ENCODE measurements at regions not wholly inside any gene's neighbourhood (a gene's known extent, or its start where the extent isn't known, plus 50 kb on each side); places are given as distances from the start of the nearest gene placed in this dataset.
A peak's percentile ranks its signal among the peaks of the same experiment; 100 is the strongest.
"Not testable (repeated sequence)": the region's sequence is repeated elsewhere in the genome, so short reads cannot be mapped to it uniquely, and the experiment has no call there.

GRCh38 chr2:122034344-122034743, 278.9 kb downstream of the TSN start:
- H2AFZ ChIP-seq (ENCODE audit: low read length) = peak overlapping the region; percentile 59
- H3K23ac ChIP-seq (ENCODE audit: low read depth, low read length, poor library complexity) = no peak overlapping the region
- no peak overlapping the region for H3K4me3 ChIP-seq (ENCODE audit: low read length in 2 of 2)
- no peaks in the 10 kb centered on the region for H3K9me3 ChIP-seq (replicated peaks in 1 of 2; ENCODE audit: control insufficient read depth in 2 of 2, insufficient read depth in 1 of 2, low read depth in 1 of 2, low read length in 2 of 2)
- H2BK12ac ChIP-seq (ENCODE audit: low read length) = no peak overlapping the region
- no peaks in the 10 kb centered on the region for H3K27me3 ChIP-seq (ENCODE audit: control insufficient read depth in 3 of 3, insufficient read depth in 3 of 3, low read depth in 1 of 3, low read length in 3 of 3)
- no peak overlapping the region for H3K4ac ChIP-seq (ENCODE audit: low read length)
- no peak overlapping the region for H4K91ac ChIP-seq (ENCODE audit: low read depth, low read length, poor library complexity)
- H4K8ac ChIP-seq (ENCODE audit: low read depth, low read length) = no peak overlapping the region
- H3K36me3 ChIP-seq (replicated peaks in 1 of 2; ENCODE audit: control insufficient read depth in 2 of 2, insufficient read depth in 2 of 2, low read length in 2 of 2) = no peaks in the 10 kb centered on the region
- H3K4me1 ChIP-seq (ENCODE audit: control insufficient read depth in 2 of 2, insufficient read depth in 1 of 2, low read depth in 1 of 2, low read length in 2 of 2) = peaks cover 0 to 18% of the 10 kb centered on the region in 2 donors
- H2BK120ac ChIP-seq (ENCODE audit: low read depth, low read length) = no peak overlapping the region
- no peaks in the 10 kb centered on the region for H3K79me1 ChIP-seq (ENCODE audit: low read depth, low read length)
- no peak overlapping the region for H3K18ac ChIP-seq (ENCODE audit: low read length)
- no CpG with 5 or more reads among the region's 5 CpGs for WGBS, 2 donors (ENCODE audit: extremely low coverage in 2 of 2, insufficient read length in 2 of 2, insufficient replicate concordance in 1 of 2)
- no peak for DNase-seq (ENCODE audit: low spot score)
- H2BK5ac ChIP-seq (ENCODE audit: low read length) = no peak overlapping the region
- no peak overlapping the region for H2AK5ac ChIP-seq (ENCODE audit: low read depth, low read length)
- H3K4me2 ChIP-seq (ENCODE audit: insufficient read depth, low read length, poor library complexity, severe bottlenecking) = no peak overlapping the region
- peak overlapping the region; percentile 80 for H3K27ac ChIP-seq (replicated peaks; ENCODE audit: low read length)
- no peak overlapping the region for H2BK15ac ChIP-seq (ENCODE audit: low read length)
- H3K9ac ChIP-seq (ENCODE audit: low read depth, low read length, poor library complexity) = no peak overlapping the region
- no peak overlapping the region for H3K14ac ChIP-seq (ENCODE audit: low read length)

GRCh38 chr2:122034777-122035176, 279.3 kb downstream of the TSN start:
- WGBS, 2 donors (ENCODE audit: extremely low coverage in 2 of 2, insufficient read length in 2 of 2, insufficient replicate concordance in 1 of 2) = no CpG with 5 or more reads among the region's 4 CpGs
- Histone ChIP-seq H2BK12ac (ENCODE audit: low read length) (no peak overlapping the region), H2BK5ac (ENCODE audit: low read length) (no peak overlapping the region), H3K4me3 (ENCODE audit: low read length in 2 of 2) (no peak overlapping the region), H3K4ac (ENCODE audit: low read length) (no peak overlapping the region), H2AFZ (ENCODE audit: low read length) (peak overlapping the region; percentile 59), H2AK5ac (ENCODE audit: low read depth, low read length) (no peak overlapping the region), H3K27me3 (ENCODE audit: control insufficient read depth in 3 of 3, insufficient read depth in 3 of 3, low read depth in 1 of 3, low read length in 3 of 3) (no peaks in the 10 kb centered on the region), H3K79me1 (ENCODE audit: low read depth, low read length) (no peaks in the 10 kb centered on the region), H3K18ac (ENCODE audit: low read length) (no peak overlapping the region), H3K36me3 (replicated peaks in 1 of 2; ENCODE audit: control insufficient read depth in 2 of 2, insufficient read depth in 2 of 2, low read length in 2 of 2) (no peaks in the 10 kb centered on the region), H3K4me2 (ENCODE audit: insufficient read depth, low read length, poor library complexity, severe bottlenecking) (no peak overlapping the region), H4K91ac (ENCODE audit: low read depth, low read length, poor library complexity) (no peak overlapping the region), H4K8ac (ENCODE audit: low read depth, low read length) (no peak overlapping the region), H3K14ac (ENCODE audit: low read length) (no peak overlapping the region), H2BK120ac (ENCODE audit: low read depth, low read length) (no peak overlapping the region), H3K9me3 (replicated peaks in 1 of 2; ENCODE audit: control insufficient read depth in 2 of 2, insufficient read depth in 1 of 2, low read depth in 1 of 2, low read length in 2 of 2) (no peaks in the 10 kb centered on the region), H3K4me1 (ENCODE audit: control insufficient read depth in 2 of 2, insufficient read depth in 1 of 2, low read depth in 1 of 2, low read length in 2 of 2) (peaks cover 0 to 18% of the 10 kb centered on the region in 2 donors), H3K9ac (ENCODE audit: low read depth, low read length, poor library complexity) (no peak overlapping the region), H3K27ac (replicated peaks; ENCODE audit: low read length) (peak overlapping the region; percentile 80), H2BK15ac (ENCODE audit: low read length) (no peak overlapping the region), H3K23ac (ENCODE audit: low read depth, low read length, poor library complexity) (no peak overlapping the region)
- peak; percentile 48 for DNase-seq (ENCODE audit: low spot score)

- H3K4me1 ChIP-seq (ENCODE audit: control insufficient read depth in 2 of 2, insufficient read depth in 1 of 2, low read depth in 1 of 2, low read length in 2 of 2) = peaks cover 0 to 11% of the 10 kb centered on the region in 2 donors
- not testable (repeated sequence) for H3K23ac ChIP-seq (ENCODE audit: low read depth, low read length, poor library complexity); H3K27me3 ChIP-seq (ENCODE audit: control insufficient read depth in 3 of 3, insufficient read depth in 3 of 3, low read depth in 1 of 3, low read length in 3 of 3); H2BK15ac ChIP-seq (ENCODE audit: low read length); H3K4me3 ChIP-seq (ENCODE audit: low read length in 2 of 2); H3K18ac ChIP-seq (ENCODE audit: low read length); DNase-seq (ENCODE audit: low spot score); H2AK5ac ChIP-seq (ENCODE audit: low read depth, low read length); H3K14ac ChIP-seq (ENCODE audit: low read length); H3K9ac ChIP-seq (ENCODE audit: low read depth, low read length, poor library complexity); H2BK12ac ChIP-seq (ENCODE audit: low read length); H2BK120ac ChIP-seq (ENCODE audit: low read depth, low read length); H3K4me2 ChIP-seq (ENCODE audit: insufficient read depth, low read length, poor library complexity, severe bottlenecking); H3K36me3 ChIP-seq (replicated peaks in 1 of 2; ENCODE audit: control insufficient read depth in 2 of 2, insufficient read depth in 2 of 2, low read length in 2 of 2); H3K4ac ChIP-seq (ENCODE audit: low read length); H2BK5ac ChIP-seq (ENCODE audit: low read length); H4K91ac ChIP-seq (ENCODE audit: low read depth, low read length, poor library complexity); H3K79me1 ChIP-seq (ENCODE audit: low read depth, low read length); H4K8ac ChIP-seq (ENCODE audit: low read depth, low read length); H3K9me3 ChIP-seq (replicated peaks in 1 of 2; ENCODE audit: control insufficient read depth in 2 of 2, insufficient read depth in 1 of 2, low read depth in 1 of 2, low read length in 2 of 2); H2AFZ ChIP-seq (ENCODE audit: low read length); H3K27ac ChIP-seq (replicated peaks; ENCODE audit: low read length)
- no CpG with 5 or more reads among the region's 4 CpGs for WGBS, 2 donors (ENCODE audit: extremely low coverage in 2 of 2, insufficient read length in 2 of 2, insufficient replicate concordance in 1 of 2)
Measured at GRCh38 chr2:122038816-122039215, 283.4 kb downstream of the TSN start.

GRCh38 chr2:122041455-122041854, 286.0 kb downstream of the TSN start:
- no peak overlapping the region for H2AK5ac ChIP-seq (ENCODE audit: low read depth, low read length)
- no peaks in the 10 kb centered on the region for H3K79me1 ChIP-seq (ENCODE audit: low read depth, low read length)
- H3K4me3 ChIP-seq (ENCODE audit: low read length in 2 of 2) = no peak overlapping the region
- no peak overlapping the region for H4K91ac ChIP-seq (ENCODE audit: low read depth, low read length, poor library complexity)
- no peak overlapping the region for H2AFZ ChIP-seq (ENCODE audit: low read length)
- peaks cover 0 to 1% of the 10 kb centered on the region in 2 donors for H3K4me1 ChIP-seq (ENCODE audit: control insufficient read depth in 2 of 2, insufficient read depth in 1 of 2, low read depth in 1 of 2, low read length in 2 of 2)
- no peak overlapping the region for H2BK5ac ChIP-seq (ENCODE audit: low read length)
- H3K14ac ChIP-seq (ENCODE audit: low read length) = no peak overlapping the region
- no peaks in the 10 kb centered on the region for H3K27me3 ChIP-seq (ENCODE audit: control insufficient read depth in 3 of 3, insufficient read depth in 3 of 3, low read depth in 1 of 3, low read length in 3 of 3)
- H3K36me3 ChIP-seq (replicated peaks in 1 of 2; ENCODE audit: control insufficient read depth in 2 of 2, insufficient read depth in 2 of 2, low read length in 2 of 2) = no peaks in the 10 kb centered on the region
- H2BK12ac ChIP-seq (ENCODE audit: low read length) = peak overlapping the region; percentile 7
- H3K4ac ChIP-seq (ENCODE audit: low read length) = no peak overlapping the region
- no peak for DNase-seq (ENCODE audit: low spot score)
- no CpG with 5 or more reads among the region's 5 CpGs for WGBS, 2 donors (ENCODE audit: extremely low coverage in 2 of 2, insufficient read length in 2 of 2, insufficient replicate concordance in 1 of 2)
- H3K9ac ChIP-seq (ENCODE audit: low read depth, low read length, poor library complexity) = no peak overlapping the region
- no peak overlapping the region for H3K27ac ChIP-seq (replicated peaks; ENCODE audit: low read length)
- H3K18ac ChIP-seq (ENCODE audit: low read length) = no peak overlapping the region
- no peak overlapping the region for H3K4me2 ChIP-seq (ENCODE audit: insufficient read depth, low read length, poor library complexity, severe bottlenecking)
- no peak overlapping the region for H2BK120ac ChIP-seq (ENCODE audit: low read depth, low read length)
- no peak overlapping the region for H4K8ac ChIP-seq (ENCODE audit: low read depth, low read length)
- no peak overlapping the region for H3K23ac ChIP-seq (ENCODE audit: low read depth, low read length, poor library complexity)
- peaks cover 0 to 3% of the 10 kb centered on the region in 2 donors for H3K9me3 ChIP-seq (replicated peaks in 1 of 2; ENCODE audit: control insufficient read depth in 2 of 2, insufficient read depth in 1 of 2, low read depth in 1 of 2, low read length in 2 of 2)
- H2BK15ac ChIP-seq (ENCODE audit: low read length) = no peak overlapping the region

Measured in neuronal stem cell (in vitro differentiated cells).